Ascending aorta (tissue), 2 donors: ENCODE measurements at regions not wholly inside any gene's neighbourhood (a gene's known extent, or its start where the extent isn't known, plus 50 kb on each side); places are given as distances from the start of the nearest gene placed in this dataset.
"Not testable (repeated sequence)": the region's sequence is repeated elsewhere in the genome, so short reads cannot be mapped to it uniquely, and the experiment has no call there.

Source experiments
- DNase-seq, 2 donors: peaks; one replicate each; pipeline ENCODE4 v3.0.0-alpha.2; 2019; ENCODE audit warnings: low spot score in 2 of 2
- H3K27ac ChIP-seq, 2 donors: fragments of 200-600 bp; sonication (generic); one replicate each; pipeline ENCODE4 v1.5.1; 2016 to 2017; ENCODE audit warnings: mild to moderate bottlenecking in 1 of 2
- H3K27me3 ChIP-seq: fragments of 200-600 bp; sonication (generic); one replicate; pipeline ENCODE4 v1.5.1; 2017
- H3K36me3 ChIP-seq, 2 donors: fragments of 200-600 bp; sonication (generic); one replicate each; pipeline ENCODE4 v1.5.1; 2016
- H3K4me1 ChIP-seq, 2 donors: fragments of 200-600 bp; sonication (generic); one replicate each; pipeline ENCODE4 v1.5.1; 2016 to 2017; ENCODE audit warnings: mild to moderate bottlenecking in 1 of 2
- H3K4me3 ChIP-seq, 2 donors: fragments of 200-600 bp; sonication (generic); one replicate each; pipeline ENCODE4 v1.5.1; 2016 to 2017; ENCODE audit warnings: mild to moderate bottlenecking in 1 of 2
- H3K9me3 ChIP-seq, 2 donors: fragments of 200-600 bp; sonication (generic); one replicate each; pipeline ENCODE4 v1.5.1; 2016
- CTCF ChIP-seq, 3 experiments: fragments of 200-600 bp in 2 of 3; fragments of 450-650 bp in 1 of 3; sonication (generic) in 2 of 3; IDR thresholded peaks; one replicate each; pipeline ENCODE4 v1.5.1; 2016 to 2019; ENCODE audit warnings: antibody characterized with exemption in 3 of 3, mild to moderate bottlenecking in 1 of 3, moderate library complexity in 1 of 3
- intact Hi-C: fragments of 100-400 bp; cut with DNase I; formaldehyde crosslinking; loops from one replicate; pipeline ENCODE4 v1.15.1; 2023

- H3K36me3 ChIP-seq, H3K4me3 ChIP-seq, intact Hi-C loops, H3K4me1 ChIP-seq, H3K9me3 ChIP-seq, DNase-seq, H3K27me3 ChIP-seq, H3K27ac ChIP-seq: not testable (repeated sequence)
Measured at GRCh38 chr17:6373599-6373998, 61.3 kb downstream of the AIPL1 start.

- TF ChIP-seq CTCF (IDR thresholded peaks at IDR 0.05) = no peak
Measured at GRCh38 chr17:6366221-6366666, 68.7 kb downstream of the AIPL1 start.

GRCh38 chr17:6365200-6365943 is 69.5 kb downstream of the AIPL1 start:
- DNase-seq = no peak
- no peak overlapping the region for H3K27ac ChIP-seq
- H3K4me3 ChIP-seq = no peak overlapping the region
- TF ChIP-seq CTCF (IDR thresholded peaks at IDR 0.05) = no peak
- no peaks in the 10 kb centered on the region for H3K36me3 ChIP-seq
- no peaks in the 10 kb centered on the region for H3K27me3 ChIP-seq
- H3K4me1 ChIP-seq = no peaks in the 10 kb centered on the region
- intact Hi-C loops = no loop called here
- no peaks in the 10 kb centered on the region for H3K9me3 ChIP-seq

More at GRCh38 chr17:6366221-6366666, 68.7 kb downstream of the AIPL1 start:
- Histone ChIP-seq H3K27ac (no peak overlapping the region), H3K9me3 (no peaks in the 10 kb centered on the region), H3K27me3 (no peaks in the 10 kb centered on the region), H3K4me1 (no peaks in the 10 kb centered on the region), H3K4me3 (no peak overlapping the region), H3K36me3 (no peaks in the 10 kb centered on the region)
- intact Hi-C loops = no loop called here
- DNase-seq = no peak

- no peak for TF ChIP-seq CTCF (IDR thresholded peaks at IDR 0.05)
- no peak for DNase-seq
- Histone ChIP-seq H3K27ac (no peak overlapping the region), H3K9me3 (no peaks in the 10 kb centered on the region), H3K4me1 (no peaks in the 10 kb centered on the region), H3K27me3 (no peaks in the 10 kb centered on the region), H3K36me3 (no peaks in the 10 kb centered on the region), H3K4me3 (no peak overlapping the region)
- intact Hi-C loops = no loop called here
Measured at GRCh38 chr17:6361733-6362132, 73.2 kb downstream of the AIPL1 start.

- Histone ChIP-seq H3K36me3 (no peaks in the 10 kb centered on the region), H3K4me1 (no peaks in the 10 kb centered on the region), H3K4me3 (no peak overlapping the region), H3K27ac (no peak overlapping the region), H3K9me3 (no peaks in the 10 kb centered on the region), H3K27me3 (no peaks in the 10 kb centered on the region)
- intact Hi-C loops = no loop called here
- no peak for TF ChIP-seq CTCF (IDR thresholded peaks at IDR 0.05)
- no peak for DNase-seq
Measured at GRCh38 chr17:6358131-6358530, 76.8 kb downstream of the AIPL1 start.

GRCh38 chr17:6356562-6356961 is 78.4 kb downstream of the AIPL1 start:
- no peak for TF ChIP-seq CTCF (IDR thresholded peaks at IDR 0.05)
- H3K4me3 ChIP-seq = no peak overlapping the region
- H3K27me3 ChIP-seq = no peaks in the 10 kb centered on the region
- no peaks in the 10 kb centered on the region for H3K36me3 ChIP-seq
- intact Hi-C loops = no loop called here
- no peaks in the 10 kb centered on the region for H3K4me1 ChIP-seq
- no peak for DNase-seq
- H3K27ac ChIP-seq = no peak overlapping the region
- no peaks in the 10 kb centered on the region for H3K9me3 ChIP-seq
